ENCODE measurements at regions not wholly inside any gene's neighbourhood (a gene's known extent, or its start where the extent isn't known, plus 50 kb on each side); places are given as distances from the start of the nearest gene placed in this dataset.

GRCh38 chr5:58235299-58235698, 224.6 kb downstream of the PLK2 start:
- H3K4me3 ChIP-seq: no peak overlapping the region
- no peak for TF ChIP-seq POLR2A (IDR thresholded peaks at IDR 0.05)
- TF ChIP-seq CTCF (IDR thresholded peaks at IDR 0.05 in 8 of 11, conservative IDR thresholded peaks at IDR 0.05 in 3 of 11): no peak
- no peak for TF ChIP-seq POLR2AphosphoS5 (IDR thresholded peaks at IDR 0.05)
- intact Hi-C loops (cut with DNase I; ENCODE audit: low total_unique reads): no loop called here
- no peaks in the 10 kb centered on the region for H3K27me3 ChIP-seq (replicated peaks in 1 of 7)
- no peak for DNase-seq
- no peak overlapping the region for H3K27ac ChIP-seq
- WGBS, 5 donors: 15 to 29% (median 16%) methylated on average over 3 of the region's 3 CpGs
- H3K9me3 ChIP-seq: no peaks in the 10 kb centered on the region
- H3K4me1 ChIP-seq: peaks cover 0 to 9% (median 0%) of the 10 kb centered on the region in 6 donors
- H3K36me3 ChIP-seq: no peaks in the 10 kb centered on the region

- Histone ChIP-seq H3K36me3 (no peaks in the 10 kb centered on the region), H3K9me3 (no peaks in the 10 kb centered on the region), H3K4me1 (peaks cover 0 to 9% (median 0%) of the 10 kb centered on the region in 6 donors), H3K4me3 (no peak overlapping the region), H3K27me3 (replicated peaks in 1 of 7) (no peaks in the 10 kb centered on the region), H3K27ac (no peak overlapping the region)
- DNase-seq: no peak
- intact Hi-C loops (cut with DNase I; ENCODE audit: low total_unique reads): no loop called here
- TF ChIP-seq POLR2AphosphoS5 (IDR thresholded peaks at IDR 0.05): no peak
- TF ChIP-seq CTCF (IDR thresholded peaks at IDR 0.05 in 8 of 11, conservative IDR thresholded peaks at IDR 0.05 in 3 of 11): no peak
- no peak for TF ChIP-seq POLR2A (IDR thresholded peaks at IDR 0.05)
- WGBS, 5 donors: 90 to 94% (median 93%) methylated on average over 5 of the region's 5 CpGs
Observed at GRCh38 chr5:58232130-58232529, 227.8 kb downstream of the PLK2 start.

GRCh38 chr5:58231041-58231440, 228.8 kb downstream of the PLK2 start:
- TF ChIP-seq POLR2A (IDR thresholded peaks at IDR 0.05): no peak
- TF ChIP-seq CTCF (IDR thresholded peaks at IDR 0.05 in 8 of 11, conservative IDR thresholded peaks at IDR 0.05 in 3 of 11): no peak
- no peak for TF ChIP-seq POLR2AphosphoS5 (IDR thresholded peaks at IDR 0.05)
- Histone ChIP-seq H3K27me3 (replicated peaks in 1 of 7) (no peaks in the 10 kb centered on the region), H3K27ac (no peak overlapping the region), H3K4me3 (no peak overlapping the region), H3K9me3 (no peaks in the 10 kb centered on the region), H3K4me1 (peaks cover 0 to 9% (median 0%) of the 10 kb centered on the region in 6 donors), H3K36me3 (no peaks in the 10 kb centered on the region)
- 25 to 68% (median 51%) methylated on average over 1 of the region's 1 CpG for WGBS, 5 donors
- intact Hi-C loops (cut with DNase I; ENCODE audit: low total_unique reads): no loop called here
- no peak for DNase-seq

GRCh38 chr5:58228896-58229295, 231.0 kb downstream of the PLK2 start:
- H3K36me3 ChIP-seq: no peaks in the 10 kb centered on the region
- DNase-seq: no peak
- TF ChIP-seq CTCF (IDR thresholded peaks at IDR 0.05 in 8 of 11, conservative IDR thresholded peaks at IDR 0.05 in 3 of 11) (no peak), POLR2AphosphoS5 (IDR thresholded peaks at IDR 0.05) (no peak), POLR2A (IDR thresholded peaks at IDR 0.05) (no peak)
- H3K4me3 ChIP-seq: no peak overlapping the region
- 79 to 91% (median 85%) methylated on average over 5 of the region's 5 CpGs for WGBS, 5 donors
- H3K27ac ChIP-seq: peak overlapping the region in 3 of 8 donors; percentile 3 to 33 (median 19)
- no peaks in the 10 kb centered on the region for H3K4me1 ChIP-seq
- intact Hi-C loops (cut with DNase I; ENCODE audit: low total_unique reads): no loop called here
- H3K27me3 ChIP-seq (replicated peaks in 1 of 7): no peaks in the 10 kb centered on the region
- H3K9me3 ChIP-seq: no peaks in the 10 kb centered on the region

All from spleen (tissue), 11 donors.